Adrenal gland (tissue), 9 donors: ENCODE measurements at regions not wholly inside any gene's neighbourhood (a gene's known extent, or its start where the extent isn't known, plus 50 kb on each side); places are given as distances from the start of the nearest gene placed in this dataset.

Experiments
- DNase-seq, 7 donors: peaks; one replicate each; pipeline ENCODE4 v3.0.0-alpha.2; 2019 to 2020
- H3K27ac ChIP-seq, 5 donors: fragments of 200-600 bp; sonication (generic) in 4 of 5; 1 replicate in 3 of 5; 2 replicates in 2 of 5; pipeline versions ENCODE4 v1.5.1 to v1.8.0; 2016 to 2020; ENCODE audit warnings: mild to moderate bottlenecking in 1 of 5
- H3K27me3 ChIP-seq: fragments of 200-600 bp; 2 replicates; pipeline ENCODE4 v1.8.0; 2021
- H3K36me3 ChIP-seq, 2 donors: fragments of 200-600 bp; replicated peaks in 1 of 2; 1 replicate in 1 of 2; 2 replicates in 1 of 2; pipeline versions ENCODE4 v1.5.1 to v1.8.0; 2018 to 2022
- H3K4me1 ChIP-seq, 2 donors: fragments of 200-600 bp; replicated peaks in 1 of 2; 1 replicate in 1 of 2; 2 replicates in 1 of 2; pipeline versions ENCODE4 v1.5.1 to v1.8.0; 2018 to 2021
- H3K4me3 ChIP-seq, 4 donors: fragments of 200-600 bp; sonication (generic) in 3 of 4; one replicate each; pipeline ENCODE4 v1.5.1; 2016 to 2018
- H3K9me3 ChIP-seq, 3 donors: fragments of 200-600 bp; sonication (generic) in 1 of 3; replicated peaks in 1 of 3; 1 replicate in 2 of 3; 2 replicates in 1 of 3; pipeline versions ENCODE4 v1.5.1 to v1.8.0; 2016 to 2021
- CTCF ChIP-seq, 6 experiments: fragments of 450-650 bp in 4 of 6; fragments of 200-600 bp in 2 of 6; sonication (generic) in 1 of 6; IDR thresholded peaks; 1 replicate in 5 of 6; 2 replicates in 1 of 6; pipeline versions ENCODE4 v1.5.1 to v1.8.0; 2016 to 2021; ENCODE audit warnings: antibody characterized with exemption in 6 of 6, mild to moderate bottlenecking in 2 of 6, moderate library complexity in 1 of 6
- POLR2A ChIP-seq, 2 donors: fragments of 450-650 bp; IDR thresholded peaks; one replicate each; pipeline ENCODE4 v1.6.1; 2017; ENCODE audit warnings: antibody characterized with exemption in 2 of 2, mild to moderate bottlenecking in 2 of 2, moderate library complexity in 1 of 2
- WGBS, 4 donors: extraction: QIAGEN DNeasy Blood & Tissue Kit in 2 of 4; methylation state at CpG; one replicate each; pipeline versions ENCODE4 v1.1.5 to v1.1.7; 2013 to 2017; 5-methylcytosine and 5-hydroxymethylcytosine counted together
- intact Hi-C, 2 donors: fragments of 100-400 bp; cut with DNase I; formaldehyde crosslinking; loops; one replicate each; pipeline versions ENCODE4 v1.14.1 to v1.15.0; 2022 to 2023
- donor health status: healthy with polysubstance abuse.
- donor health status: Bipolar disorder and iron deficiency.
- donor health status: DM: yes; HTN: yes; CAD: no.
- donor health status: DM: no; HTN: no; CAD: no.
- donor health status: DM: no; HTN: no; CAD: no.

GRCh38 chr9:86842573-86842972, 104.7 kb downstream of the GAS1 start:
- TF ChIP-seq CTCF (IDR thresholded peaks at IDR 0.05) (no peak), POLR2A (IDR thresholded peaks at IDR 0.05) (no peak)
- H3K27me3 ChIP-seq: no peaks in the 10 kb centered on the region
- intact Hi-C loops: no loop called here
- DNase-seq: no peak
- WGBS, 4 donors: 65 to 75% (median 72%) methylated on average over 6 of the region's 6 CpGs
- no peak overlapping the region for H3K4me3 ChIP-seq
- no peaks in the 10 kb centered on the region for H3K4me1 ChIP-seq
- no peak overlapping the region for H3K27ac ChIP-seq
- no peaks in the 10 kb centered on the region for H3K9me3 ChIP-seq
- no peaks in the 10 kb centered on the region for H3K36me3 ChIP-seq

- no peaks in the 10 kb centered on the region for H3K4me1 ChIP-seq
- H3K36me3 ChIP-seq: no peaks in the 10 kb centered on the region
- no peak for DNase-seq
- H3K9me3 ChIP-seq: no peaks in the 10 kb centered on the region
- WGBS, 4 donors: 77 to 89% (median 85%) methylated on average over 3 of the region's 3 CpGs
- H3K27ac ChIP-seq: no peak overlapping the region
- no peak overlapping the region for H3K4me3 ChIP-seq
- intact Hi-C loops: no loop called here
- H3K27me3 ChIP-seq: no peaks in the 10 kb centered on the region
- TF ChIP-seq CTCF (IDR thresholded peaks at IDR 0.05): no peak
Measured at GRCh38 chr9:86839522-86839921, 107.8 kb downstream of the GAS1 start.

GRCh38 chr9:86838519-86839497, 108.5 kb downstream of the GAS1 start:
- no peaks in the 10 kb centered on the region for H3K4me1 ChIP-seq
- no peaks in the 10 kb centered on the region for H3K36me3 ChIP-seq
- H3K4me3 ChIP-seq: no peak overlapping the region
- H3K9me3 ChIP-seq: no peaks in the 10 kb centered on the region
- H3K27ac ChIP-seq: no peak overlapping the region
- TF ChIP-seq POLR2A (IDR thresholded peaks at IDR 0.05): no peak
- no peak for TF ChIP-seq CTCF (IDR thresholded peaks at IDR 0.05)
- no peak for DNase-seq
- no peaks in the 10 kb centered on the region for H3K27me3 ChIP-seq
- WGBS, 4 donors: 74 to 90% (median 79%) methylated on average over 15 to 17 of the region's 17 CpGs
- intact Hi-C loops: no loop called here

GRCh38 chr9:86837345-86837744, 110.0 kb downstream of the GAS1 start:
- Histone ChIP-seq H3K27me3 (no peaks in the 10 kb centered on the region), H3K27ac (no peak overlapping the region), H3K4me3 (no peak overlapping the region), H3K4me1 (no peaks in the 10 kb centered on the region), H3K9me3 (no peaks in the 10 kb centered on the region), H3K36me3 (no peaks in the 10 kb centered on the region)
- intact Hi-C loops: no loop called here
- WGBS, 4 donors: 75 to 91% (median 86%) methylated on average over 4 of the region's 4 CpGs
- DNase-seq: no peak
- no peak for TF ChIP-seq POLR2A (IDR thresholded peaks at IDR 0.05)
- TF ChIP-seq CTCF (IDR thresholded peaks at IDR 0.05): no peak
